LoVo (cell line): ENCODE measurements at regions not wholly inside any gene's neighbourhood (a gene's known extent, or its start where the extent isn't known, plus 50 kb on each side); places are given as distances from the start of the nearest gene placed in this dataset.
"Not testable (repeated sequence)": the region's sequence is repeated elsewhere in the genome, so short reads cannot be mapped to it uniquely, and the experiment has no call there.

Source experiments
- DNase-seq: peaks from one replicate; pipeline ENCODE4 v3.0.0-alpha.2; 2016; ENCODE audit warnings: low spot score

GRCh38 chr2:12879649-12880048 is 162.9 kb downstream of the TRIB2 start:
- DNase-seq: no peak

- no peak for DNase-seq
These were observed 165.2 kb downstream of the TRIB2 start for GRCh38 chr2:12881952-12882351.

- no peak for DNase-seq
These were observed 165.7 kb downstream of the TRIB2 start for GRCh38 chr2:12882393-12882792.

- DNase-seq: no peak
These were observed 167.2 kb downstream of the TRIB2 start for GRCh38 chr2:12883906-12884305.

GRCh38 chr2:12884713-12885282 is 168.1 kb downstream of the TRIB2 start:
- no peak for DNase-seq

GRCh38 chr2:12890066-12890465 is 173.3 kb downstream of the TRIB2 start:
- DNase-seq: no peak

GRCh38 chr2:12890481-12890991 is 173.8 kb downstream of the TRIB2 start:
- DNase-seq: no peak

- no peak for DNase-seq
These were observed 178.3 kb downstream of the TRIB2 start for GRCh38 chr2:12895017-12895416.

- DNase-seq: no peak
These were observed 179.7 kb downstream of the TRIB2 start for GRCh38 chr2:12896318-12896982.

- DNase-seq: no peak
These were observed 180.4 kb downstream of the TRIB2 start for GRCh38 chr2:12897181-12897580.

GRCh38 chr2:12903272-12903671 is 186.5 kb downstream of the TRIB2 start:
- no peak for DNase-seq

GRCh38 chr2:12910431-12910830 is 193.7 kb downstream of the TRIB2 start:
- DNase-seq: no peak

GRCh38 chr2:12915787-12916186 is 199.1 kb downstream of the TRIB2 start:
- DNase-seq: no peak

- no peak for DNase-seq
These were observed 201.6 kb downstream of the TRIB2 start for GRCh38 chr2:12918138-12918834.

GRCh38 chr2:12918835-12919445 is 202.2 kb downstream of the TRIB2 start:
- DNase-seq: no peak

GRCh38 chr2:12921321-12921720 is 204.6 kb downstream of the TRIB2 start:
- no peak for DNase-seq

GRCh38 chr2:12923907-12924610 is 207.3 kb downstream of the TRIB2 start:
- no peak for DNase-seq

GRCh38 chr2:12926641-12927040 is 209.9 kb downstream of the TRIB2 start:
- not testable (repeated sequence) for DNase-seq

- no peak for DNase-seq
These were observed 211.6 kb downstream of the TRIB2 start for GRCh38 chr2:12928197-12928774.

GRCh38 chr2:12928775-12929401 is 212.2 kb downstream of the TRIB2 start:
- no peak for DNase-seq

- no peak for DNase-seq
These were observed 213.0 kb downstream of the TRIB2 start for GRCh38 chr2:12929758-12930157.
